ENCODE measurements at regions not wholly inside any gene's neighbourhood (a gene's known extent, or its start where the extent isn't known, plus 50 kb on each side); places are given as distances from the start of the nearest gene placed in this dataset.

DNA sequence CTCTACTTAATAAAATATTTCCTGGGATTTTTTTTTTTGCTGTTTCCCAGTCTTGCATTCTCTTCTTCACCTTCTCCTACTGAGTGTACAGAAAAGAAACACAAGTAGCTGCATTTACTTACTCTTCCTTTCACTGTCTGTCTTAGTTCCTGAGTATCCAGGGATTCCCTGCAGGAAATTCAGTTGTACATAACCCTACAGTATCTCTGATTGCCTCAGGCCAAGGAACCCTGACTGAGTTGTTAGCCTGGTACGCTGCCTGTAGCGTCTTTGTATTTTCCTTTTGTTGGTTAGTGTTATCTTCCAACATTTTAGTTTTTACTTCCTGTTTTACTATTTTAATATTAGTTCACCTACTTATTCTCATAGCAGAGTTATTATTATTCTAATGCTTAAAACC, 142.5 kb upstream of the ROBO1 start:
- TF ChIP-seq EZH2 (IDR thresholded peaks at IDR 0.05; ENCODE audit: insufficient read depth, poor library complexity, severe bottlenecking) = no peak
- no peak for TF ChIP-seq EZH2phosphoT487 (IDR thresholded peaks at IDR 0.05; ENCODE audit: insufficient read depth, low read depth)
